Neural cell (in vitro differentiated cells): ENCODE measurements at regions not wholly inside any gene's neighbourhood (a gene's known extent, or its start where the extent isn't known, plus 50 kb on each side); places are given as distances from the start of the nearest gene placed in this dataset.

ENCODE experiments used
- H2AFZ ChIP-seq: fragments of 200-600, 300-800 bp; sonication (generic), shearing (Covaris generic); 2 replicates; pipeline ENCODE4 v1.6.0; 2014; ENCODE audit warnings: low read depth, mild to moderate bottlenecking, antibody characterized with exemption, low read length, moderate library complexity
- H3F3A ChIP-seq: fragments of 200-600 bp; shearing (Covaris generic); 2 replicates; pipeline ENCODE4 v1.6.1; 2016; ENCODE audit warnings: mild to moderate bottlenecking, moderate library complexity, mixed read lengths, antibody characterized with exemption, low read length; ENCODE audit not compliant: insufficient read depth, poor library complexity, severe bottlenecking
- H3K27ac ChIP-seq: fragments of 200-600, 300-800 bp; sonication (generic), shearing (Covaris generic); 2 replicates; pipeline ENCODE4 v1.5.1; 2014; ENCODE audit warnings: mild to moderate bottlenecking, low read length, moderate library complexity
- H3K27me3 ChIP-seq: fragments of 300-800, 200-600 bp; sonication (generic), shearing (Covaris generic); 2 replicates; pipeline ENCODE4 v1.6.0; 2014; ENCODE audit warnings: mild to moderate bottlenecking, low read depth, low read length, moderate library complexity; ENCODE audit not compliant: insufficient read depth
- H3K36me3 ChIP-seq: fragments of 300-800, 200-600 bp; sonication (generic), shearing (Covaris generic); 2 replicates; pipeline ENCODE4 v1.5.1; 2014; ENCODE audit warnings: mild to moderate bottlenecking, antibody characterized with exemption, low read length, moderate library complexity; ENCODE audit not compliant: insufficient read depth
- H3K4me2 ChIP-seq: fragments of 300-800, 200-600 bp; sonication (generic), shearing (Covaris generic); 2 replicates; pipeline ENCODE4 v1.6.0; 2014; ENCODE audit warnings: mild to moderate bottlenecking, low read length
- H3K4me3 ChIP-seq: fragments of 300-800, 200-600 bp; sonication (generic), shearing (Covaris generic); 2 replicates; pipeline ENCODE4 v1.5.1; 2014; ENCODE audit warnings: mild to moderate bottlenecking, low read length, moderate library complexity
- H3K79me2 ChIP-seq: fragments of 200-600 bp; shearing (Covaris generic); replicated peaks from 2 replicates; pipeline ENCODE4 v1.6.0; 2014; ENCODE audit warnings: mild to moderate bottlenecking, low read length, moderate library complexity; ENCODE audit not compliant: insufficient read depth
- H3K9ac ChIP-seq: fragments of 300-800, 200-600 bp; sonication (generic), shearing (Covaris generic); 2 replicates; pipeline ENCODE4 v1.6.1; 2016; ENCODE audit warnings: mild to moderate bottlenecking, low read length, mixed read lengths
- H3K9me2 ChIP-seq: fragments of 200-600 bp; shearing (Covaris generic); 2 replicates; pipeline ENCODE4 v1.6.1; 2016; ENCODE audit warnings: mild to moderate bottlenecking, low read length, mixed read lengths; ENCODE audit not compliant: insufficient read depth
- H3K9me3 ChIP-seq: fragments of 200-600, 300-800 bp; sonication (generic), shearing (Covaris generic); 2 replicates; pipeline ENCODE4 v1.6.1; 2016; ENCODE audit warnings: mild to moderate bottlenecking, mixed run types, low read length, moderate library complexity, mixed read lengths
- H4K20me1 ChIP-seq: fragments of 200-600 bp; shearing (Covaris generic); 2 replicates; pipeline ENCODE4 v1.6.1; 2016; ENCODE audit warnings: mild to moderate bottlenecking, mixed run types; ENCODE audit not compliant: insufficient read depth
- CTCF ChIP-seq: fragments of 450-650 bp; IDR thresholded peaks from 2 replicates; pipeline ENCODE4 v1.5.1; 2014; ENCODE audit warnings: antibody characterized with exemption, mild to moderate bottlenecking, moderate library complexity; ENCODE audit not compliant: poor library complexity, severe bottlenecking
- EP300 ChIP-seq: fragments of 450-650 bp; conservative IDR thresholded peaks from 2 replicates; pipeline ENCODE4 v1.6.1; 2014; ENCODE audit warnings: antibody characterized with exemption, mild to moderate bottlenecking, moderate library complexity; ENCODE audit not compliant: poor library complexity, severe bottlenecking
- EZH2 ChIP-seq: fragments of 200-600, 300-800 bp; shearing (Covaris generic), sonication (generic); IDR thresholded peaks from 2 replicates; pipeline ENCODE4 v1.6.1; 2014; ENCODE audit warnings: antibody characterized with exemption, low read length, borderline replicate concordance, mild to moderate bottlenecking; ENCODE audit not compliant: insufficient read depth, poor library complexity, severe bottlenecking
- MXI1 ChIP-seq: fragments of 450-650 bp; conservative IDR thresholded peaks from 2 replicates; pipeline ENCODE4 v1.6.1; 2014; ENCODE audit warnings: antibody characterized with exemption, mild to moderate bottlenecking; ENCODE audit not compliant: poor library complexity, severe bottlenecking
- POLR2AphosphoS5 ChIP-seq: IDR thresholded peaks from 2 replicates; pipeline ENCODE4 v1.6.1; 2012
- RAD21 ChIP-seq: fragments of 450-650 bp; conservative IDR thresholded peaks from 2 replicates; pipeline ENCODE4 v1.6.1; 2014; ENCODE audit warnings: antibody characterized with exemption, mild to moderate bottlenecking, moderate library complexity
- REST ChIP-seq: IDR thresholded peaks from 2 replicates; pipeline ENCODE4 v1.6.1; 2012; ENCODE audit warnings: borderline replicate concordance
- SMC3 ChIP-seq: fragments of 450-650 bp; conservative IDR thresholded peaks from 2 replicates; pipeline ENCODE4 v1.6.1; 2014; ENCODE audit warnings: antibody characterized with exemption, mild to moderate bottlenecking, moderate library complexity; ENCODE audit not compliant: poor library complexity
- TAF1 ChIP-seq: IDR thresholded peaks from 2 replicates; pipeline ENCODE4 v1.6.1; 2012; ENCODE audit warnings: low read depth

- Histone ChIP-seq H3F3A (no peaks in the 10 kb centered on the region), H3K79me2 (no peaks in the 10 kb centered on the region), H3K4me3 (no peak overlapping the region), H3K27me3 (no peaks in the 10 kb centered on the region), H3K9me3 (no peaks in the 10 kb centered on the region), H4K20me1 (no peaks in the 10 kb centered on the region), H3K27ac (no peak overlapping the region), H3K4me2 (no peak overlapping the region), H3K9me2 (no peaks in the 10 kb centered on the region), H3K36me3 (no peaks in the 10 kb centered on the region), H2AFZ (no peak overlapping the region), H3K9ac (no peak overlapping the region)
- TF ChIP-seq REST, result no peak
- no peak for TF ChIP-seq CTCF
- no peak for TF ChIP-seq RAD21
- TF ChIP-seq EZH2, result no peak
- no peak for TF ChIP-seq MXI1
- no peak for TF ChIP-seq EP300
- TF ChIP-seq POLR2AphosphoS5, result no peak
- TF ChIP-seq SMC3, result no peak
- no peak for TF ChIP-seq TAF1
Measured at GRCh38 chr11:23006730-23007129, 146.5 kb upstream of the CCDC179 start.

- H3K9me3 ChIP-seq, result no peaks in the 10 kb centered on the region
- no peak for TF ChIP-seq POLR2AphosphoS5
- TF ChIP-seq TAF1, result no peak
- TF ChIP-seq REST, result no peak
- no peak for TF ChIP-seq SMC3
- TF ChIP-seq MXI1, result no peak
- no peak for TF ChIP-seq EP300
- TF ChIP-seq CTCF, result no peak
- no peak for TF ChIP-seq RAD21
- no peak for TF ChIP-seq EZH2
- H3K79me2 ChIP-seq, result no peaks in the 10 kb centered on the region
- no peak overlapping the region for H3K9ac ChIP-seq
- H2AFZ ChIP-seq, result no peak overlapping the region
- no peak overlapping the region for H3K4me3 ChIP-seq
- no peaks in the 10 kb centered on the region for H4K20me1 ChIP-seq
- no peak overlapping the region for H3K27ac ChIP-seq
- H3K9me2 ChIP-seq, result no peaks in the 10 kb centered on the region
- H3K27me3 ChIP-seq, result no peaks in the 10 kb centered on the region
- no peak overlapping the region for H3K4me2 ChIP-seq
- no peaks in the 10 kb centered on the region for H3K36me3 ChIP-seq
- no peaks in the 10 kb centered on the region for H3F3A ChIP-seq
Measured at GRCh38 chr11:23010790-23011335, 150.6 kb upstream of the CCDC179 start.
